Posterior cingulate gyrus (tissue), 11 donors: ENCODE measurements at regions not wholly inside any gene's neighbourhood (a gene's known extent, or its start where the extent isn't known, plus 50 kb on each side); places are given as distances from the start of the nearest gene placed in this dataset.

Experiments used
- DNase-seq, 10 donors: peaks; one replicate each; pipeline versions ENCODE4 v3.0.0 to v3.0.0-alpha.2; 2020 to 2021; ENCODE audit warnings: mixed read lengths in 3 of 10
- intact Hi-C: fragments of 100-400 bp; cut with DNase I; formaldehyde crosslinking; loops from one replicate; pipeline ENCODE4 v1.15.1; 2023

GRCh38 chr6:91149956-91150705 lies 563.3 kb upstream of the MAP3K7 start:
- intact Hi-C loops = no loop called here
- DNase-seq = no peak

- intact Hi-C loops = no loop called here
- DNase-seq = no peak
These were observed 562.5 kb upstream of the MAP3K7 start for GRCh38 chr6:91149246-91149955.

- no peak for DNase-seq
- intact Hi-C loops = no loop called here
These were observed 557.3 kb upstream of the MAP3K7 start for GRCh38 chr6:91144126-91144525.

GRCh38 chr6:91142154-91142553 lies 555.3 kb upstream of the MAP3K7 start:
- intact Hi-C loops = no loop called here
- DNase-seq = no peak

- no peak for DNase-seq
- intact Hi-C loops = no loop called here
These were observed 554.5 kb upstream of the MAP3K7 start for GRCh38 chr6:91141346-91141745.

GRCh38 chr6:91140449-91140848 lies 553.6 kb upstream of the MAP3K7 start:
- no peak for DNase-seq
- intact Hi-C loops = no loop called here

- intact Hi-C loops = no loop called here
- DNase-seq = no peak
These were observed 550.4 kb upstream of the MAP3K7 start for GRCh38 chr6:91137286-91137685.

GRCh38 chr6:91135406-91136103 lies 548.7 kb upstream of the MAP3K7 start:
- intact Hi-C loops = no loop called here
- DNase-seq = no peak

- intact Hi-C loops = no loop called here
- DNase-seq = peak in 1 of 10 donors; percentile 80
These were observed 545.6 kb upstream of the MAP3K7 start for GRCh38 chr6:91132461-91132860.

GRCh38 chr6:91130126-91130525 lies 543.3 kb upstream of the MAP3K7 start:
- intact Hi-C loops = no loop called here
- no peak for DNase-seq

- intact Hi-C loops = no loop called here
- no peak for DNase-seq
These were observed 540.9 kb upstream of the MAP3K7 start for GRCh38 chr6:91127752-91128151.

- DNase-seq = no peak
- intact Hi-C loops = no loop called here
These were observed 540.0 kb upstream of the MAP3K7 start for GRCh38 chr6:91126876-91127275.

GRCh38 chr6:91117550-91117949 lies 530.7 kb upstream of the MAP3K7 start:
- intact Hi-C loops = no loop called here
- DNase-seq = no peak

GRCh38 chr6:91114123-91114708 lies 527.3 kb upstream of the MAP3K7 start:
- DNase-seq = no peak
- intact Hi-C loops = no loop called here

GRCh38 chr6:91106083-91106482 lies 519.2 kb upstream of the MAP3K7 start:
- no peak for DNase-seq
- intact Hi-C loops = no loop called here

- DNase-seq = no peak
- intact Hi-C loops = no loop called here
These were observed 518.7 kb upstream of the MAP3K7 start for GRCh38 chr6:91105532-91105931.

- intact Hi-C loops = no loop called here
- DNase-seq = no peak
These were observed 512.6 kb upstream of the MAP3K7 start for GRCh38 chr6:91099479-91099878.

- DNase-seq = no peak
- intact Hi-C loops = no loop called here
These were observed 511.1 kb upstream of the MAP3K7 start for GRCh38 chr6:91098006-91098405.

GRCh38 chr6:91097364-91097763 lies 510.5 kb upstream of the MAP3K7 start:
- intact Hi-C loops = no loop called here
- peak in 9 of 10 donors; percentile 27 to 90 (median 56) for DNase-seq

- intact Hi-C loops = no loop called here
- no peak for DNase-seq
These were observed 508.1 kb upstream of the MAP3K7 start for GRCh38 chr6:91094806-91095475.

- intact Hi-C loops = no loop called here
- DNase-seq = no peak
These were observed 507.5 kb upstream of the MAP3K7 start for GRCh38 chr6:91094341-91094740.
